ENCODE measurements at regions not wholly inside any gene's neighbourhood (a gene's known extent, or its start where the extent isn't known, plus 50 kb on each side); places are given as distances from the start of the nearest gene placed in this dataset.

GRCh38 chr10:78362406-78363022 is 328.9 kb downstream of the RPS24 start:
- no peak for DNase-seq (ENCODE audit: low read depth, low spot score)

- no peak for DNase-seq (ENCODE audit: low read depth, low spot score)
These were observed 329.5 kb downstream of the RPS24 start for GRCh38 chr10:78363190-78363589.

DNA sequence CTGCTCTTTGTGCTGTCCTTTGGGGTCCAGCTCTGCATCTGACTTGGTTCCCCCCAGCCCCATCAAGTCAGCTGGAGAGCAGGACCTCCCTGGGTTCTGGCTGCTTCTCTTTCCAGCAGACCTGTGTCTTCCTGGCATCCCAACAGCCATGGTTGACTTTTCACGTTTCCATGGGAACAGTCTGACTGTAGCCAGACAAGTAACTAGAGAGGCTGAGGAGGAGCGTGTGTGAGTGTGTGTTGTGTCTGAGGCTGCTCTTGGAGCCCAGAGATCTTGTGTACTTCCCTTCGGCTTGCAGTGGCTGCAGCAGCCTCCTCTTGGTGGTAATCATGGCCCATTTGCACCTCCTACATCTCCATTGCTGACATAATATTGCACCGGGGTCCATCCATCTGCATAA is 332.0 kb downstream of the RPS24 start:
- DNase-seq (ENCODE audit: low read depth, low spot score) = no peak

DNA sequence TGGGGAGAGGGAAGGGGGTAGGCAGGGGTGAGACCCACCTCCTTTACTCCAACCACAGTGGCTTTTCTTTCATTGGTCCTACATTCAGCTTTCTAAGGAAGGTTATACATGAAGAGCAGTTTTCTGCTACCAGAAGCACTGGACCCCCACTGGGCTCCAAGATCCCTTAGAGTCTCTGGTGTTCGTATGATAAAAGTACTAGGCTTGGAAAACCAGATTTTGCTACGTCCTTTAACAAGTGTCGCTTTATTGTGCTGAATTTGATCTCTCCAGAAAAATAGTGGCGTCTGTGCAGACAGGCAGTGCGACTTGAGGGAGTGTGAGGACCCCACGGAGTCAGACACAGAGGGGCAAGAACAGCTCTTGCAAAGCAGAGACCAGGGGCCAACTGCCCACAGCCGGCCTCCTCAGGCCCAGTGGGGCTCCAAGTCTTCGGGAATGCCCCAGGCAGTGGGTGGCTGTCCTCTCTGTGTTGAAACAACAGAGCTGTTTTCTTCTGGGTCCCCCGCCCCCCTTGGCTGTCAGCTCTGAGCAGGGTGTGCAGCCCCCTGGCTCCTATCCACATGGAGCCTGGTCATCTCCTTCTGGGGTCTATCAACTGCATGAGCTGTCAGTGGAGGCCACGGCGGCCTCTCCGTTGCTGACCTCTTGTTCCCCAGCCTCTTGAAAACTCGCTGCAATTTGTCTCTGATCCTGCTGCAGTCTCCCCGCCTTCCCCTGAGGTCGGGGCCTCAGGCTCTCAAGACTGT is 333.2 kb downstream of the RPS24 start:
- no peak for DNase-seq (ENCODE audit: low read depth, low spot score)

DNA sequence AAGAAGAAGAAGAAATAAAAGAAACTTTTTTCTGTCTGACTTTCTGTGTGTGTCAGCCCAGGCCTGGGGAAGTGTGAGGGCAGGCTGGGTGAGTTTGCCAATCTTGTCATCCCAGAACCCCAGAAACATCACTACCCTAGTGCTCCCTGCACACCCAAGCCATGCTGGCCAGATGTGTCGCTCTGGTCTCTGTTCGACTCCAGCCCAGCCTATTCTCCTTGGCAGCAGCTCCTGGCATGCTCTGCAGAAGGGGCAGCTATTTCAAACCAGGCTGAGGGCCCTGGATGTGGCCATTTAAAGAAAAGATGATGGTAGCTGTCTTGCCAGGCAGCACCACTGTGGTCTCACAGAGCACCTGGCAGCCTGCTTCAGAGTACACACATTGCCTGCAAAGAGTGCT is 334.1 kb downstream of the RPS24 start:
- DNase-seq (ENCODE audit: low read depth, low spot score) = no peak

- no peak for DNase-seq (ENCODE audit: low read depth, low spot score)
These were observed 337.5 kb downstream of the RPS24 start for GRCh38 chr10:78371136-78371535.

GRCh38 chr10:78372806-78373205 is 339.1 kb downstream of the RPS24 start:
- DNase-seq (ENCODE audit: low read depth, low spot score) = no peak

DNA sequence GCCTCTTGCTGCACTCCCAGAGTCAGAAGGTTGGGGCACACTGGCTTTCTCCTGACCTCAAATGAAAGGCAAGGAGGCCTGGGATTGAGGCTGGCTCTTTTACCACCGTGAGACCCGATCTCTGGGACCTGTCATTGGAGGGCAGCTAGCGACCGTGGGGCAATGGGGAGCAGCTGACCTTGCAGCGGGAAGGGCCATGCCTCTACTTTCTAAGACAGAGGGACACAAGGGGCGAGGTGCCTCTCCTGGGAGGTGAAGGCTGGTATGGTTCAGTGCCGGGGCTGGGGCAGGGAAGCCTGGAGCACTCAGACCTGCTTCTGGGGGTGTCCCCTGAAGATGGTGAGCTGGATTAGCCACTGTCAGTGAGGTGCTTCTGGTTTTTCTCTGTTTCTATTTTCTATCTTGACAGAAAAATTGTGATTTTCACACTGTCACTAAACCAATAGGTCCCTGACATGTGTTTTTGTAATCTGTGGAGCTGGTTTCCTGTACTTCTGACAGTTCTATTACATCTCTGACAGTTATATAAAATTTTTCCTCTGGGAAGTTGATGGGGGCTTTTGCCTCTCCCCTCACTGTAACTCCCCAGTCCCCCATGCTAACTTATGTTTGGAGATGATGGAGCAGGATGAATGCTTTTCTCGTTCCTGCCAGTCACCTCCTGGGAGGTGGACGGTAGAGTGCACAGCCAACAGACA is 340.8 kb downstream of the RPS24 start:
- DNase-seq (ENCODE audit: low read depth, low spot score) = no peak

GRCh38 chr10:78375854-78376785 is 342.5 kb downstream of the RPS24 start:
- no peak for DNase-seq (ENCODE audit: low read depth, low spot score)

- DNase-seq (ENCODE audit: low read depth, low spot score) = no peak
These were observed 343.7 kb downstream of the RPS24 start for GRCh38 chr10:78377356-78377755.

- no peak for DNase-seq (ENCODE audit: low read depth, low spot score)
These were observed 344.5 kb downstream of the RPS24 start for GRCh38 chr10:78378192-78378591.

DNA sequence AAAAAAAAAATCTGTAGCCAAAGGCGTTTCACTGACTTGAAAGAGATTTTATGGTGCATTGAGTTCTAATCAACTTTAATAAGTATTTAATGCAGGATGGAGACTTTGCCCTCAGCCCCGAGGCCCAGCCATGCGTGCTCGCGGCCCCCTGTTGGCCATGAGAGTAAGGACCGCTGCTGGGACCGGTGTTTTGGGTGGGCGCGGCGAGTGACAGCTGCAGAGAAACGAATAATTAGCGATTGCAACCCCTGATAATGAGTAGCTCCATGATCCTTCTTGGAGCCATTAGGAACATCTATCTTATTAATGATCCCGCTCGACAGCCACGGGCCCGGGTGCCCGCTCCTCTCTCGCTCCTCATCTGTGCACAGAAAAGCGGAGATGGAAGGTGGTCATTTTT is 347.4 kb downstream of the RPS24 start:
- DNase-seq (ENCODE audit: low read depth, low spot score) = no peak

- DNase-seq (ENCODE audit: low read depth, low spot score) = no peak
These were observed 348.4 kb downstream of the RPS24 start for GRCh38 chr10:78382047-78382446.

DNA sequence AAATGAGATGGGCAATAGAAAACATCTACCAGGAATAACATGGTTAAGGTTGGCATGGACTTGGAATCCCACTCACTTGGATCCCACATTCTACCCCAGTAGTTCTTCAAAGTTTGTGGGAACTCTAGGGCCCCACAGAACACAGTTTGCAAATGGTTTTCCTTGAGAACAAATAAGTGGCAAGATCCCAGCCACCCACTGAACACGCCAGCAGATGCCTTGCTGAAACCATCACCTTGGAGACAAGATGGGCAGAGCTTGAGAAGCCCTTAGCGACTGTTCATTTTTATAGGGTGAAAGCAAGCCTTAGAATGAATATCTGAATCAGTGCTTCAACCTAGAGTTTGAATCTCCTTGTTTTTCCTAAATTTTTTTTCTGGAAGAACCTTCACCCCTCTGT is 349.1 kb downstream of the RPS24 start:
- DNase-seq (ENCODE audit: low read depth, low spot score) = no peak

DNA sequence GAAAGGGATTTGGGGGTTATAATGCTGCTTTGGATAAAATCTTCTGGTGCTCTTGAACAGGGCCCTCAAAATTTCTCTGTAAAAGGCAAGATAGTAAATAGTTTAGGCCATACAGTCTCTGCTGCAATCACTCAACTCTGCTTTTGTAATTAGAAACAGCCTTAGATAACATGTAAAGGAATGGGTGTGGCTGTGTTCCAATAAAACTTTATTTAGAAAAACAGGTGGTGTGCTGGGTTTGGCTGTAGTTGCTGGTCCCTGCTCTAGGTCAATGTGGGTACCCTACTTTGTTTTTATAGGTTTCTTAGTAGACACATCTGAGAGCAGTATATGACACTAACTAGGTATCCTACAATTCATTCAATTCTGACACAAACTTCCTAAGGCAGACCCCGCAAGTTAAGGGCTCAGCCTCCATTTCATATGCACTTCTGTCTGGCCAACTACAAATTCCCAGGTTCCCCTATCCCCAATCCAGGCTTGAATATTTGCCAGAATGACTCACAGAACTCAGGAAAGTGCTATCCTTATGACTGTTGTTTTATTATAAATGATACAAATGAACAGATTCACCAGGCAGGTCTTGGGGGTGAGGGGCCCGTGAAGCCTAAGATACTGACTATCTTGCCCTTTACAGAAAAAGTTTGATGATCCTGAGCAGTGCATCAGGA is 349.9 kb downstream of the RPS24 start:
- no peak for DNase-seq (ENCODE audit: low read depth, low spot score)

GRCh38 chr10:78384049-78384431 is 350.4 kb downstream of the RPS24 start:
- DNase-seq (ENCODE audit: low read depth, low spot score) = no peak

GRCh38 chr10:78385599-78385998 is 351.9 kb downstream of the RPS24 start:
- DNase-seq (ENCODE audit: low read depth, low spot score) = no peak

DNA sequence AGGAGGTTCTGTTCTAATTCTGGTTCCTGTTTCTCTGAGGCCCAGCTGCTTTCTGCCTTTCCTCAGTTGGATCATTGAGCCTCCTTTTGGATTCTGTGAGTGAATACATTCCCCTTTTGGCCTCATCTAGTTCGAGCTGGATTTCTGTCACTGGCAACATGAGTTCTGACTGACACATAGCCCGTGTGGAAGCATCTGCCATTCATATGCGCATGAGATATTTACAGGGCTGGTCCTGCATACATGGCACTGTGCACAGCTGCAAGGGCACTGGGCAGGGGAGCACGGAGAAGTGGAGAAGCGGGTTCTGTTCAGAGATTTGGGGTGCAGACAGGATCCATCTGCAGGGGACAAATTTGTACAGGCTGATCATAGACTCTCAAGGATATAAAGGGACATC is 352.8 kb downstream of the RPS24 start:
- no peak for DNase-seq (ENCODE audit: low read depth, low spot score)

GRCh38 chr10:78388331-78389050 is 354.8 kb downstream of the RPS24 start:
- DNase-seq (ENCODE audit: low read depth, low spot score) = no peak

- DNase-seq (ENCODE audit: low read depth, low spot score) = no peak
These were observed 355.8 kb downstream of the RPS24 start for GRCh38 chr10:78389419-78389818.

- no peak for DNase-seq (ENCODE audit: low read depth, low spot score)
These were observed 356.4 kb downstream of the RPS24 start for GRCh38 chr10:78390051-78390450.
